ENCODE measurements at regions not wholly inside any gene's neighbourhood (a gene's known extent, or its start where the extent isn't known, plus 50 kb on each side); places are given as distances from the start of the nearest gene placed in this dataset.

DNA sequence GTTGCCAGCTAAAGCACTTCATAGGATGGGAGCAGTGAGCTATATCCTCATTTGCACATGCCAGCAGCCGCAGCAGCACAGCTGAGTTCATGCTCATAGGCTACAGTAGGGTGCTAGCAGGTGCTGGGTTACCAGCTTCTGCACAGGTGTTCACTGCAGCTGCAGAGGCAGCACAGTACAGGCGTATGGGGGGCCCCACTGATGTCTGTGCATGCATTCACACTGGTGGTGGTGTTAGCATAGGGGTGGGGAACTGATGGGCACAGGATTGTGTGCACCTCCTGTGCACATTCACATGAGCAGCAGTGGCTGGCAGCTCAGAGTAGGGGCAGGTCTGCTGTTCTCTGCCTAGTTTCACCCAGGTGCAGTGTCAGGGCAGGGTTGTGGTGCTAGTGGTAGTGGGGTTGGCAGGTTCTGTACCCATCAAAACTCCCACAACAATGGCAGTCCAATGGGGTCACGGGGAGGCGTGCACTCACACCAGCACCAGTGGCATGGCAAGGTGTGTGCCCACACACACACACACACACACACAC lies 58.9 kb upstream of the IRAK1BP1 start:
- H3K27me3 ChIP-seq (ENCODE audit: control insufficient read depth, insufficient read depth, low read length), result no peaks in the 10 kb centered on the region
- 68% methylated on average over 2 of the region's 4 CpGs for WGBS (ENCODE audit: insufficient coverage)
- DNase-seq, result no peak
- no peaks in the 10 kb centered on the region for H3K4me1 ChIP-seq (ENCODE audit: control insufficient read depth, insufficient read depth, low read length)
- H3K4me3 ChIP-seq (ENCODE audit: low read length), result no peak overlapping the region
- H3K27ac ChIP-seq (ENCODE audit: low read length), result no peak overlapping the region
- H3K36me3 ChIP-seq (ENCODE audit: control insufficient read depth, insufficient read depth, low read length), result no peaks in the 10 kb centered on the region
- peaks cover 3% of the 10 kb centered on the region for H3K9me3 ChIP-seq (replicated peaks; ENCODE audit: control insufficient read depth, low read depth, low read length)

DNA sequence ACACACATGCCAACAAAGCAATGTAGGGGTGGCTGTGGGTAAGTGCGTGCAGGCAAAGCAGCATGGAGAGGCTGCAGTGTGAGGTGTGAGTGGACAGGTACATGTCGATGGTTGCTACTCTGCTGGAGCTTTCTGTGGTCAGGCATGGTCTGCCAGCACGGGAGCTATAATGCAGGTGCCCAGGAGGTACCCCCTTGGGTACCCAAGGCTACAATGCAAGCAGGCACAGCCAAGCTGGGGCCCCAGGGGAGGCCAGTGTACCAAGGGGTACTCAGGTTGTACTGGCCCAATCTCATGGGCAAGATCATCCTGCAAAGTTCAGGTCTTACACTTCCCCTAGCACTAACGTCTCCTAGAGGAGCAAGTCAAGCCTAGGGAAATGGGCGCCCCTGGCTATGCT lies 58.4 kb upstream of the IRAK1BP1 start:
- H3K27me3 ChIP-seq (ENCODE audit: control insufficient read depth, insufficient read depth, low read length), result no peaks in the 10 kb centered on the region
- no peaks in the 10 kb centered on the region for H3K36me3 ChIP-seq (ENCODE audit: control insufficient read depth, insufficient read depth, low read length)
- no peak overlapping the region for H3K4me3 ChIP-seq (ENCODE audit: low read length)
- no peak overlapping the region for H3K27ac ChIP-seq (ENCODE audit: low read length)
- no peaks in the 10 kb centered on the region for H3K4me1 ChIP-seq (ENCODE audit: control insufficient read depth, insufficient read depth, low read length)
- 88% methylated on average over 4 of the region's 5 CpGs for WGBS (ENCODE audit: insufficient coverage)
- H3K9me3 ChIP-seq (replicated peaks; ENCODE audit: control insufficient read depth, low read depth, low read length), result peaks cover 3% of the 10 kb centered on the region
- DNase-seq, result no peak

DNA sequence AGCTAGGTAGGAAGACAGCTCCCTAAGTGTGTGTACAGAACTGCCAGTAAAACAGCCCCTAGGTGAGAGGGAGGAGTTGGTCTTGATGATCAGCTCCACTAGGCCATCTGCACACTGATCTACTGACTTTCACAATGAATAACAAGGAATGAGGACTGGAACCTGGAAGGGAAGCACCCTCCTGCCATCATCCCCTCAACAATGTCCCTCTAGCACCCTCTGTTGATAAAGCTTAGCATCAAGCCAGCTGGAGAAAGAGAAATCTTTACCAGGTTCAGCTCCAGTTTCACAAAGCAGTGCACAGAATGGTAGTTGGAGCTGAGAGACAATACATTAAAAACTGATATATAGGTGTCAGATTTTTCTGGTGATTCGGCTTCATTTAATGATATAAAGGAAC lies 57.2 kb upstream of the IRAK1BP1 start:
- Histone ChIP-seq H3K36me3 (ENCODE audit: control insufficient read depth, insufficient read depth, low read length) (no peaks in the 10 kb centered on the region), H3K4me1 (ENCODE audit: control insufficient read depth, insufficient read depth, low read length) (no peaks in the 10 kb centered on the region), H3K27ac (ENCODE audit: low read length) (no peak overlapping the region), H3K9me3 (replicated peaks; ENCODE audit: control insufficient read depth, low read depth, low read length) (peaks cover 3% of the 10 kb centered on the region), H3K4me3 (ENCODE audit: low read length) (no peak overlapping the region), H3K27me3 (ENCODE audit: control insufficient read depth, insufficient read depth, low read length) (no peaks in the 10 kb centered on the region)
- no CpG with 5 or more reads among the region's 1 CpG for WGBS (ENCODE audit: insufficient coverage)
- DNase-seq, result peak; percentile 2

DNA sequence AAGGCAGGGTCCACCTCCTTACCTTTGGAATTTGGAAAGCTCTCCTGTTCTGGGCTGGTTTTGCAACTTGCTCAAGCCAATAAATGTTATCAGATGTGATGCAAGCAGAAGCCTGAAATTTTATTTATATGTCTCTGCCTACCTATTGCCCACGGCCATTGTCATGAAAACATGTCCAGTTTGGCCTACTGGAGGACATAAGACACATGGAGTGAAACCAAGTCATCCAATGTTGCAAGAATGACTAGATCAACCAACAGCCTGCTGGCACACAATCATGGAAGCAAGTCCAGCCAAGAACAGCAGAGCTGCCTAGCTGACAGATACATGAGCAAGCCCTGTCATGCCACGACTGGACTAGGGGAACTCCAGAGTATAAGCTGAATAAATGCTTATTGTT lies 56.7 kb upstream of the IRAK1BP1 start:
- Histone ChIP-seq H3K9me3 (replicated peaks; ENCODE audit: control insufficient read depth, low read depth, low read length) (peaks cover 3% of the 10 kb centered on the region), H3K27ac (ENCODE audit: low read length) (no peak overlapping the region), H3K4me3 (ENCODE audit: low read length) (no peak overlapping the region), H3K27me3 (ENCODE audit: control insufficient read depth, insufficient read depth, low read length) (no peaks in the 10 kb centered on the region), H3K36me3 (ENCODE audit: control insufficient read depth, insufficient read depth, low read length) (no peaks in the 10 kb centered on the region), H3K4me1 (ENCODE audit: control insufficient read depth, insufficient read depth, low read length) (no peaks in the 10 kb centered on the region)
- WGBS (ENCODE audit: insufficient coverage), result 55% methylated on average over 1 of the region's 2 CpGs
- DNase-seq, result no peak
